ENCODE measurements at regions not wholly inside any gene's neighbourhood (a gene's known extent, or its start where the extent isn't known, plus 50 kb on each side); places are given as distances from the start of the nearest gene placed in this dataset.

- WGBS = 89% methylated on average over 19 of the region's 19 CpGs
- TF ChIP-seq, protein P1, sequence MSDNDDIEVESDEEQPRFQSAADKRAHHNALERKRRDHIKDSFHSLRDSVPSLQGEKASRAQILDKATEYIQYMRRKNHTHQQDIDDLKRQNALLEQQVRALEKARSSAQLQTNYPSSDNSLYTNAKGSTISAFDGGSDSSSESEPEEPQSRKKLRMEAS (IDR thresholded peaks at IDR 0.05) = no peak
- TF ChIP-seq HNF4A (conservative IDR thresholded peaks at IDR 0.05) (no peak), NR2F2 (IDR thresholded peaks at IDR 0.05) (no peak), CTCF (IDR thresholded peaks at IDR 0.05; ENCODE audit: low read depth, low read length, missing input control) (no peak), RXRA (IDR thresholded peaks at IDR 0.05) (no peak), FOXA1 (IDR thresholded peaks at IDR 0.05) (no peak)
- no peak overlapping the region for H3K27ac ChIP-seq (ENCODE audit: low read depth in 1 of 2, low read length in 2 of 2)
- no peaks in the 10 kb centered on the region for H3K4me1 ChIP-seq (ENCODE audit: control insufficient read depth in 4 of 4, insufficient read depth in 4 of 4, low read length in 3 of 4)
- no peaks in the 10 kb centered on the region for H3K27me3 ChIP-seq (ENCODE audit: control insufficient read depth in 4 of 4, insufficient read depth in 4 of 4, low read length in 3 of 4)
- H3K9me3 ChIP-seq (ENCODE audit: control insufficient read depth in 4 of 4, low read length in 3 of 4) = peaks cover 0 to 5% (median 0%) of the 10 kb centered on the region in 4 donors
- H3K36me3 ChIP-seq (ENCODE audit: control insufficient read depth in 4 of 4, insufficient read depth in 3 of 4, low read depth in 1 of 4, low read length in 3 of 4) = no peaks in the 10 kb centered on the region
- no peak for DNase-seq (ENCODE audit: low spot score)
- no peak overlapping the region for H3K9ac ChIP-seq (ENCODE audit: low read depth in 1 of 2, low read length in 2 of 2)
- H3K4me3 ChIP-seq (ENCODE audit: low read depth in 1 of 3, low read length in 3 of 3) = no peak overlapping the region
Observed at GRCh38 chr10:26637521-26638275, 59.8 kb upstream of the PDSS1 start.

- TF ChIP-seq EGR1 (IDR thresholded peaks at IDR 0.05; ENCODE audit: low read depth in 2 of 2) = no peak
- no peak for TF ChIP-seq HNF4A (conservative IDR thresholded peaks at IDR 0.05)
- TF ChIP-seq HNF4G (IDR thresholded peaks at IDR 0.05) = no peak
- no peak for TF ChIP-seq FOXA1 (IDR thresholded peaks at IDR 0.05)
- TF ChIP-seq CTCF (IDR thresholded peaks at IDR 0.05; ENCODE audit: low read depth, low read length, missing input control) = no peak
- TF ChIP-seq, protein P2, sequence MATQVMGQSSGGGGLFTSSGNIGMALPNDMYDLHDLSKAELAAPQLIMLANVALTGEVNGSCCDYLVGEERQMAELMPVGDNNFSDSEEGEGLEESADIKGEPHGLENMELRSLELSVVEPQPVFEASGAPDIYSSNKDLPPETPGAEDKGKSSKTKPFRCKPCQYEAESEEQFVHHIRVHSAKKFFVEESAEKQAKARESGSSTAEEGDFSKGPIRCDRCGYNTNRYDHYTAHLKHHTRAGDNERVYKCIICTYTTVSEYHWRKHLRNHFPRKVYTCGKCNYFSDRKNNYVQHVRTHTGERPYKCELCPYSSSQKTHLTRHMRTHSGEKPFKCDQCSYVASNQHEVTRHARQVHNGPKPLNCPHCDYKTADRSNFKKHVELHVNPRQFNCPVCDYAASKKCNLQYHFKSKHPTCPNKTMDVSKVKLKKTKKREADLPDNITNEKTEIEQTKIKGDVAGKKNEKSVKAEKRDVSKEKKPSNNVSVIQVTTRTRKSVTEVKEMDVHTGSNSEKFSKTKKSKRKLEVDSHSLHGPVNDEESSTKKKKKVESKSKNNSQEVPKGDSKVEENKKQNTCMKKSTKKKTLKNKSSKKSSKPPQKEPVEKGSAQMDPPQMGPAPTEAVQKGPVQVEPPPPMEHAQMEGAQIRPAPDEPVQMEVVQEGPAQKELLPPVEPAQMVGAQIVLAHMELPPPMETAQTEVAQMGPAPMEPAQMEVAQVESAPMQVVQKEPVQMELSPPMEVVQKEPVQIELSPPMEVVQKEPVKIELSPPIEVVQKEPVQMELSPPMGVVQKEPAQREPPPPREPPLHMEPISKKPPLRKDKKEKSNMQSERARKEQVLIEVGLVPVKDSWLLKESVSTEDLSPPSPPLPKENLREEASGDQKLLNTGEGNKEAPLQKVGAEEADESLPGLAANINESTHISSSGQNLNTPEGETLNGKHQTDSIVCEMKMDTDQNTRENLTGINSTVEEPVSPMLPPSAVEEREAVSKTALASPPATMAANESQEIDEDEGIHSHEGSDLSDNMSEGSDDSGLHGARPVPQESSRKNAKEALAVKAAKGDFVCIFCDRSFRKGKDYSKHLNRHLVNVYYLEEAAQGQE (IDR thresholded peaks at IDR 0.05) = no peak
- no peak for TF ChIP-seq TAF1 (conservative IDR thresholded peaks at IDR 0.05)
- TF ChIP-seq ZBTB33 (IDR thresholded peaks at IDR 0.05) = no peak
- TF ChIP-seq NR2F2 (IDR thresholded peaks at IDR 0.05) = no peak
- no peak for TF ChIP-seq RXRA (IDR thresholded peaks at IDR 0.05)
- no peak for TF ChIP-seq SP1 (IDR thresholded peaks at IDR 0.05)
- Histone ChIP-seq H3K27me3 (ENCODE audit: control insufficient read depth in 4 of 4, insufficient read depth in 4 of 4, low read length in 3 of 4) (no peaks in the 10 kb centered on the region), H3K4me3 (ENCODE audit: low read depth in 1 of 3, low read length in 3 of 3) (no peak overlapping the region), H3K9ac (ENCODE audit: low read depth in 1 of 2, low read length in 2 of 2) (no peak overlapping the region), H3K4me1 (ENCODE audit: control insufficient read depth in 4 of 4, insufficient read depth in 4 of 4, low read length in 3 of 4) (no peaks in the 10 kb centered on the region), H3K36me3 (ENCODE audit: control insufficient read depth in 4 of 4, insufficient read depth in 3 of 4, low read depth in 1 of 4, low read length in 3 of 4) (no peaks in the 10 kb centered on the region), H3K9me3 (ENCODE audit: control insufficient read depth in 4 of 4, low read length in 3 of 4) (peaks cover 0 to 5% (median 0%) of the 10 kb centered on the region in 4 donors), H3K27ac (ENCODE audit: low read depth in 1 of 2, low read length in 2 of 2) (no peak overlapping the region)
- DNase-seq (ENCODE audit: low spot score) = no peak
- 96% methylated on average over 10 of the region's 10 CpGs for WGBS
Observed at GRCh38 chr10:26640391-26640790, 57.1 kb upstream of the PDSS1 start.

Measured in liver (tissue), 8 donors.